HepG2 (cell line): ENCODE measurements at regions not wholly inside any gene's neighbourhood (a gene's known extent, or its start where the extent isn't known, plus 50 kb on each side); places are given as distances from the start of the nearest gene placed in this dataset.
"Not testable (repeated sequence)": the region's sequence is repeated elsewhere in the genome, so short reads cannot be mapped to it uniquely, and the experiment has no call there.

Experiments
- ELF4 ChIP-seq: sonication (generic); formaldehyde crosslinking; IDR thresholded peaks from 2 replicates; pipeline ENCODE4 v1.5.0; 2020; ENCODE audit warnings: missing genetic modification reagents, mild to moderate bottlenecking, moderate library complexity, borderline replicate concordance
- PRDM10 ChIP-seq: sonication (generic); formaldehyde crosslinking; IDR thresholded peaks from 2 replicates; pipeline ENCODE4 v1.4.0; 2020; ENCODE audit warnings: low read depth, missing genetic modification reagents
- TF ChIP-seq, protein P1 (sequence below): sonication (generic); formaldehyde crosslinking; IDR thresholded peaks from 2 replicates; pipeline ENCODE4 v1.5.0; 2020; ENCODE audit warnings: mild to moderate bottlenecking, missing genetic modification reagents, moderate library complexity

DNA sequence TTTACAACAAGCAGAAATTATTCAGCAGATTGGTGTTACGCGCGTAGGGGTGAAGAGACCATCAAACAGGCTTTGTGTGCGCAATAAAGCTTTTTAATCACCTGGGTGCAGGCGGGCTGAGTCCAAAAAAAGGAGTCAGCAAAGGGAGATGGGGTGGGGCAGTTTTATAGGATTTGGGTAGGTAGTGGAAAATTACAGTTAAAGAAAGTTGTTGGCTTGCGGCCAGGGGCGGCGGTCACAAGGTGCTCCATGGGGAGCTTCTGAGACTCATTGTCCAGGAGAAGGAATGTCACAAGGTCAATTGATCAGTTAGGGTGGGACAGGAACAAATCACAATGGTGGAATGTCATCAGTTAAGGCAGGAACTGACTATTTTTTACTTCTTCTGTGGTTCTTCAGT lies 129.3 kb downstream of the SLC7A11 start:
- not testable (repeated sequence) for TF ChIP-seq ELF4; PRDM10 (CRISPR knock-in tag)
- TF ChIP-seq, protein P1, sequence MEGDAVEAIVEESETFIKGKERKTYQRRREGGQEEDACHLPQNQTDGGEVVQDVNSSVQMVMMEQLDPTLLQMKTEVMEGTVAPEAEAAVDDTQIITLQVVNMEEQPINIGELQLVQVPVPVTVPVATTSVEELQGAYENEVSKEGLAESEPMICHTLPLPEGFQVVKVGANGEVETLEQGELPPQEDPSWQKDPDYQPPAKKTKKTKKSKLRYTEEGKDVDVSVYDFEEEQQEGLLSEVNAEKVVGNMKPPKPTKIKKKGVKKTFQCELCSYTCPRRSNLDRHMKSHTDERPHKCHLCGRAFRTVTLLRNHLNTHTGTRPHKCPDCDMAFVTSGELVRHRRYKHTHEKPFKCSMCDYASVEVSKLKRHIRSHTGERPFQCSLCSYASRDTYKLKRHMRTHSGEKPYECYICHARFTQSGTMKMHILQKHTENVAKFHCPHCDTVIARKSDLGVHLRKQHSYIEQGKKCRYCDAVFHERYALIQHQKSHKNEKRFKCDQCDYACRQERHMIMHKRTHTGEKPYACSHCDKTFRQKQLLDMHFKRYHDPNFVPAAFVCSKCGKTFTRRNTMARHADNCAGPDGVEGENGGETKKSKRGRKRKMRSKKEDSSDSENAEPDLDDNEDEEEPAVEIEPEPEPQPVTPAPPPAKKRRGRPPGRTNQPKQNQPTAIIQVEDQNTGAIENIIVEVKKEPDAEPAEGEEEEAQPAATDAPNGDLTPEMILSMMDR: not testable (repeated sequence)
